ENCODE measurements at regions not wholly inside any gene's neighbourhood (a gene's known extent, or its start where the extent isn't known, plus 50 kb on each side); places are given as distances from the start of the nearest gene placed in this dataset.
"Not testable (repeated sequence)": the region's sequence is repeated elsewhere in the genome, so short reads cannot be mapped to it uniquely, and the experiment has no call there.

- Histone ChIP-seq H3K27ac (ENCODE audit: low read length) (no peak overlapping the region), H3K27me3 (ENCODE audit: control insufficient read depth, insufficient read depth, low read length) (no peaks in the 10 kb centered on the region), H3K9me3 (ENCODE audit: control insufficient read depth, low read depth, low read length) (no peaks in the 10 kb centered on the region), H3K4me3 (ENCODE audit: low read length) (no peak overlapping the region), H3K9ac (ENCODE audit: low read length) (no peak overlapping the region), H3K4me1 (ENCODE audit: control insufficient read depth, low read depth, low read length) (peaks cover 6% of the 10 kb centered on the region), H3K36me3 (ENCODE audit: control insufficient read depth, low read depth, low read length) (no peaks in the 10 kb centered on the region)
Observed at GRCh38 chr4:95898226-95898625, 58.3 kb downstream of the PDHA2 start.

DNA sequence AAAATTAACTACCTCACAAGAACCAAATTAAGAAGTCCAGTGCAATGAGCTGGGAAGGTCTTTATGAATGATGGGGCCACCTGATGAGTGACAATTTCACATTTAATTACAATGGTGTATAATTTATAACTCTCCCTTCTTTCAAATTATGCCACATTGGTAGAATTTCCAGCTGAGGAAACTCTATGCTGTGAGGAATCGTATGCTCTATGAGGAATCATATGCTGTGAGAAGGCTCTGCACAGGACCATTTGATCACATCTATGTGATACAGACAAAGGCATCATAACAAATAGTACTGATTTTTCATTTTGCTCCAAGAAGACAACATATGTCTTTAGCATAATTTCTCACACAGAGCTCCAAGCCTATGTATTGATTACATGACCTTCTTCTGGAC, 69.3 kb downstream of the PDHA2 start:
- no peaks in the 10 kb centered on the region for H3K9me3 ChIP-seq (ENCODE audit: control insufficient read depth, low read depth, low read length)
- no peak overlapping the region for H3K27ac ChIP-seq (ENCODE audit: low read length)
- no peak overlapping the region for H3K9ac ChIP-seq (ENCODE audit: low read length)
- no peak overlapping the region for H3K4me3 ChIP-seq (ENCODE audit: low read length)
- H3K27me3 ChIP-seq (ENCODE audit: control insufficient read depth, insufficient read depth, low read length): no peaks in the 10 kb centered on the region
- H3K36me3 ChIP-seq (ENCODE audit: control insufficient read depth, low read depth, low read length): no peaks in the 10 kb centered on the region
- H3K4me1 ChIP-seq (ENCODE audit: control insufficient read depth, low read depth, low read length): peaks cover 9% of the 10 kb centered on the region

DNA sequence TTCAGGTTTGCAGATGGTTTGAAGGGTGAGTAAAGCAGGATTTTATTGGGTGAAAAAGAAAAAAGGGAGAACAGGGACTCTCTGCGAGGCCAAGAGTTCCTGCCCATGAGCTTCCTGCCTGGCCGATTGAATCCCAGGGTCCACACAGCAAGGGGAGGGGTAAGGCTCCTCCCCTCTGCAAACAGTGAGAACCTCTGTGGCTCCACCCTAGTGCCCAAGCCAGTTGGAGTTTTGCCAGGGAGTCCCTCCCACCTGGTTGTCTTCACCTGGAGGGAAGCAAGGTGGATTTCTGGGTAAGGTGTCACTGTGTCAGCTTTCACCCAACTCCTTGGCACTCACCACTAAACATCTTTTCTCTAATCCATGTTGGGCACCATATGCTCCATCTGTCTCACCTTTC, 70.9 kb downstream of the PDHA2 start:
- Histone ChIP-seq H3K27me3 (ENCODE audit: control insufficient read depth, insufficient read depth, low read length) (no peaks in the 10 kb centered on the region), H3K9me3 (ENCODE audit: control insufficient read depth, low read depth, low read length) (no peaks in the 10 kb centered on the region), H3K9ac (ENCODE audit: low read length) (no peak overlapping the region), H3K4me1 (ENCODE audit: control insufficient read depth, low read depth, low read length) (peaks cover 9% of the 10 kb centered on the region), H3K36me3 (ENCODE audit: control insufficient read depth, low read depth, low read length) (no peaks in the 10 kb centered on the region), H3K27ac (ENCODE audit: low read length) (no peak overlapping the region), H3K4me3 (ENCODE audit: low read length) (no peak overlapping the region)

DNA sequence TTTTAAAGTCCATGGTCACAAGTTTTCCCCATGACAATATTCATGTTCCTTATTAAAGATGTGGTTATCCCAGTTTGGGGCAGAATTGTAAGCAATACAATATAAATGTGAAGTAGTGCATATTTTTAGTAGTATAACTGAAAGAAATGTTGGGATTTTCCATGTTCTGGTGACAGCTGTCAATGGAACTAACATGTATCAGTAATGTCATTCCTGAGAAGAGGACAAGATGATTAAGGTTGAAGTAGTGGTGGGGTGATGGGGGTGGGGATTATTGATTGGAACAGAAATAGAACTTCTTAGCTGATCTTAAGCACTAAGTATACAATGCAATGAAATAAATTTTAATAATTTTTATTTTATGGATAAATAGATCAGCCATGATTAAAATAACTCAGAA, 81.6 kb downstream of the PDHA2 start:
- H3K9ac ChIP-seq (ENCODE audit: low read length): no peak overlapping the region
- H3K4me1 ChIP-seq (ENCODE audit: control insufficient read depth, low read depth, low read length): no peaks in the 10 kb centered on the region
- no peak overlapping the region for H3K4me3 ChIP-seq (ENCODE audit: low read length)
- H3K9me3 ChIP-seq (ENCODE audit: control insufficient read depth, low read depth, low read length): peaks cover 6% of the 10 kb centered on the region
- no peaks in the 10 kb centered on the region for H3K36me3 ChIP-seq (ENCODE audit: control insufficient read depth, low read depth, low read length)
- H3K27me3 ChIP-seq (ENCODE audit: control insufficient read depth, insufficient read depth, low read length): no peaks in the 10 kb centered on the region
- no peak overlapping the region for H3K27ac ChIP-seq (ENCODE audit: low read length)

DNA sequence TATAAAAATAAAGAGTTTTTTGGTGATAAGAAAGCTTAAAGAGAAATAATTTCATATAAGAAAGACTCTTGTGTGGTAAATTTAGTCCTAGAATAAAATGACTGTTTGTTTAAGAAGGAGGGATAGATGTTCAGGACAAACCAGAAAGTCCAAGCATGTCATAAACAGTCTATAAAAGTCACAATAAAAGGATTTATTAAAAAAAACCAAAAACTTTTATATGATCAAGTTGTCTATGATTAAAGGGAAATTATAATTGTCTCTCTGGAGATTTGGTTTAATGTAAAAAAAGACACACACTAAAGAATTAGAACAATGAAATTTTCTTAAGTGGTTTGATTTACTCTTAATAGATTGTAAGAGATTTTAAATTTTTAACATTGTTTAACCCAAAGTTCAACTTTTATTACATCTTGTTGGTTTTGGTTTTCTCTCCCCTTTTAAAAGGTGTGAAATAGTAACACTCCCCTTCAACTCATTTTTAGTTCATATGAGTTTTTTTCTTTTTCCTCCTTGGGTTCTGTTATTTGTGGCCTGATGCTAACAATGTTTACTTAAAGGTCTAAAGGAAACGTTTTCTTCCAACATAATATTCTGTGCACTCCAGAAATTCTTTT, 89.7 kb downstream of the PDHA2 start:
- no peaks in the 10 kb centered on the region for H3K27me3 ChIP-seq (ENCODE audit: control insufficient read depth, insufficient read depth, low read length)
- H3K4me3 ChIP-seq (ENCODE audit: low read length): no peak overlapping the region
- H3K27ac ChIP-seq (ENCODE audit: low read length): no peak overlapping the region
- no peak overlapping the region for H3K9ac ChIP-seq (ENCODE audit: low read length)
- H3K9me3 ChIP-seq (ENCODE audit: control insufficient read depth, low read depth, low read length): peaks cover 60% of the 10 kb centered on the region
- no peaks in the 10 kb centered on the region for H3K36me3 ChIP-seq (ENCODE audit: control insufficient read depth, low read depth, low read length)
- no peaks in the 10 kb centered on the region for H3K4me1 ChIP-seq (ENCODE audit: control insufficient read depth, low read depth, low read length)

DNA sequence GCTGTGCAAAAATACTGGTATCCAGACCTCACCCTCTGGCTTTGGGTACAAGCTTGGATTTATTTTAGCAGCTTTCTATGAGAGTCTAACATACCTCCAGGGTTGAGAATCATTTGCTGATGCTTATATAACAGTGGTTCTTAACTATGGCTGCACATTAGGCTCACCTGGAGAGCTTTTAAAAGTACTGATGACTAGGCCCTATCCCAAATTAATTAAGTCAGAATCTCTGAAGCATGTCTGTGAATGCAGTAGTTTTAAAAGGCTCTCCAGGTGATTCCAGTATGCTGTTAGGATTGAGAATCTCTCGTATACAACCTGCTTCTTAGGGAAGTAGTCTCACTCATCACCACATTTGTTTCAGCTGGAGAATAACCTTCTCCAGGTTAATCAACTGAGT, 99.2 kb downstream of the PDHA2 start:
- Histone ChIP-seq H3K9me3 (ENCODE audit: control insufficient read depth, low read depth, low read length) (no peaks in the 10 kb centered on the region), H3K36me3 (ENCODE audit: control insufficient read depth, low read depth, low read length) (no peaks in the 10 kb centered on the region), H3K4me3 (ENCODE audit: low read length) (no peak overlapping the region), H3K27me3 (ENCODE audit: control insufficient read depth, insufficient read depth, low read length) (no peaks in the 10 kb centered on the region), H3K27ac (ENCODE audit: low read length) (no peak overlapping the region), H3K4me1 (ENCODE audit: control insufficient read depth, low read depth, low read length) (no peaks in the 10 kb centered on the region), H3K9ac (ENCODE audit: low read length) (no peak overlapping the region)

DNA sequence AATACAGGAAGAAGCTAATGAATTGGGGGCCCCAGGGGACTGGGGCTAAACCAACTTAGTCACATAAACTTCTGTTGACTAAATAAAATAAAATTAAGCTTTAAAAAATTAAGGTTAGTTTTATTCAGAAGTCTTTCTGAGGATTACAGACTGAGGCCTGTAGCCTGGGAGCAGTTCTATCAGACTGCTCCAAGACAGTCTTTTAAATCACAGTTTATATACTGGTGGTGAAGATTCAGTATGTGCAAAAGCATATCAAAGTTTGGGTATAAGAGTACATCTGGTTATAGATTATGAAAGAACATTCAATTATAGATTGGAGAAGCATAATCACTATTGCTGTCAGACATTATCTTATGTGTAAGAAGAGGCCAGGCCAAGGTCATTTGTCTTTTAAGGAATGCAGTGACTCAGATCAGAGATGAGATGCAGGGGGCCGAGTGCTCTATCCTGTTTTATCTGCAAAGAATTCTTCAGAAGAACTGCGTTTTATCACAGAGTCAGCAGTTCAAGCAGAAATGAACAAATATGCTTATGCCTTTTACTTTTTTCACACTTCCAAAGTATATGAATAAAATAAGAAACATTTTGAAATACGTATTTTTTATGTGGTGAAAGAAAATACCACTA, 109.4 kb downstream of the PDHA2 start:
- H3K9me3 ChIP-seq (ENCODE audit: control insufficient read depth, low read depth, low read length): no peaks in the 10 kb centered on the region
- no peaks in the 10 kb centered on the region for H3K4me1 ChIP-seq (ENCODE audit: control insufficient read depth, low read depth, low read length)
- H3K9ac ChIP-seq (ENCODE audit: low read length): no peak overlapping the region
- H3K27ac ChIP-seq (ENCODE audit: low read length): no peak overlapping the region
- no peaks in the 10 kb centered on the region for H3K36me3 ChIP-seq (ENCODE audit: control insufficient read depth, low read depth, low read length)
- no peaks in the 10 kb centered on the region for H3K27me3 ChIP-seq (ENCODE audit: control insufficient read depth, insufficient read depth, low read length)
- H3K4me3 ChIP-seq (ENCODE audit: low read length): no peak overlapping the region

DNA sequence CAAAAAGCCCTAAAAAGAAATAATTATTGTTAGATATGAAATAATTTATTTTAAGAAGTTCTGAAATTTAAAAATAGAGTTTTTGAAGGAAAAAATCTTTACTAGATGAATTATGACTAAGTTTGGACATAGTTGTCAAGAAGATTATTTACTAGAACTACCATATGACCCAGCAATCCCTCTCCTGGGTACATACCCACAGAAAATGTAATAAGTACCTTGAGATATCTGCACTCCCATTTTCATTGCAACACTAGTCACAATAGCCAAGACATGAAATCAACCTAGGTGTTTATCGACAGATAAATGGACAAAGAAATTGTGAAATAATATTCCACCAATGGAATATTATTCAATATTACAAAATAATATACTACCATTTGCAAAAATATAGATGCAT, 109.9 kb downstream of the PDHA2 start:
- Histone ChIP-seq H3K9ac (ENCODE audit: low read length) (no peak overlapping the region), H3K27ac (ENCODE audit: low read length) (no peak overlapping the region), H3K4me3 (ENCODE audit: low read length) (no peak overlapping the region), H3K27me3 (ENCODE audit: control insufficient read depth, insufficient read depth, low read length) (no peaks in the 10 kb centered on the region), H3K4me1 (ENCODE audit: control insufficient read depth, low read depth, low read length) (no peaks in the 10 kb centered on the region), H3K9me3 (ENCODE audit: control insufficient read depth, low read depth, low read length) (no peaks in the 10 kb centered on the region), H3K36me3 (ENCODE audit: control insufficient read depth, low read depth, low read length) (no peaks in the 10 kb centered on the region)

DNA sequence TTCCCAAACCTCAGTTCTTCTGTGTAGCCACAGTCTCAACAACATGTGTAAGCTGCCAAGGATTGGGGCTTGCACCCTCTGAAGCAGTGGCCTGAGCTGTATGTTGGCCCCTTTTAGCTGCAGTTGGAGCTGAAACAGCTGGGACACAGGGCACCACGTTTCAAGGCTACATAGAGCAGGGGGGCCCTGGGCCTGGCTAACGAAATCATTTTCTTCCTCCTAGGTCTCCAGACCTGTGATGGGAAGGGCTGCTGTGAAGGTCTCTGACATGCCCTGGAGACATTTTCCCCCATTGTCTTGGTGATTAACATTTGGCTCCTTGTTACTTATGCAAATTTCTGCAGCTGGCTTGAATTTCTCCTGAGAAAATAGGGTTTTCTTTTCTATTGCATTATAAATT, 112.6 kb downstream of the PDHA2 start:
- H3K36me3 ChIP-seq (ENCODE audit: control insufficient read depth, low read depth, low read length); H3K4me1 ChIP-seq (ENCODE audit: control insufficient read depth, low read depth, low read length); H3K9ac ChIP-seq (ENCODE audit: low read length); H3K4me3 ChIP-seq (ENCODE audit: low read length); H3K27ac ChIP-seq (ENCODE audit: low read length); H3K9me3 ChIP-seq (ENCODE audit: control insufficient read depth, low read depth, low read length); H3K27me3 ChIP-seq (ENCODE audit: control insufficient read depth, insufficient read depth, low read length): not testable (repeated sequence)

GRCh38 chr4:95956094-95956493, 116.2 kb downstream of the PDHA2 start:
- Histone ChIP-seq H3K9me3 (ENCODE audit: control insufficient read depth, low read depth, low read length) (no peaks in the 10 kb centered on the region), H3K9ac (ENCODE audit: low read length) (no peak overlapping the region), H3K4me1 (ENCODE audit: control insufficient read depth, low read depth, low read length) (no peaks in the 10 kb centered on the region)

DNA sequence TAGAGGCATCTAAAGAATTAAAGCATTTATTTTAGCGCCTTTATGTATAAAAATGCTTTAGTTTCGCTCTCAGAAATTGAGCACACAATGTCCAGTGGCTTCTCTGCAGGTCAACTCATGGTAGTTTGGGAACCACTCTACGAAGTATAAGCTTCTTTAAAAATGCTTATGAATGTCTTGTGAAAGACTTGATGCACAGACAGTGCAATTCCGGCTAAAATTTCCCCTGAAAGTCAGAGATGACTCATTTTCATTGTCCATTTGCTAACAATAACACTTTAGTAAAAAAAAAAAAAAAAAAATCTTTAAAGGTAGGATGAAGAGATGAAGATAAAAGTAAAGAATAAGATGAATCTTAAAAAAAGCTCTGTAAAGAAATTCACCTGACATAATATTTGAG, 117.2 kb downstream of the PDHA2 start:
- Histone ChIP-seq H3K27me3 (ENCODE audit: control insufficient read depth, insufficient read depth, low read length) (no peaks in the 10 kb centered on the region), H3K9me3 (ENCODE audit: control insufficient read depth, low read depth, low read length) (no peaks in the 10 kb centered on the region)

More at GRCh38 chr4:95956094-95956493, 116.2 kb downstream of the PDHA2 start:
- Histone ChIP-seq H3K36me3 (ENCODE audit: control insufficient read depth, low read depth, low read length) (no peaks in the 10 kb centered on the region), H3K27ac (ENCODE audit: low read length) (no peak overlapping the region), H3K27me3 (ENCODE audit: control insufficient read depth, insufficient read depth, low read length) (no peaks in the 10 kb centered on the region), H3K4me3 (ENCODE audit: low read length) (no peak overlapping the region)

DNA sequence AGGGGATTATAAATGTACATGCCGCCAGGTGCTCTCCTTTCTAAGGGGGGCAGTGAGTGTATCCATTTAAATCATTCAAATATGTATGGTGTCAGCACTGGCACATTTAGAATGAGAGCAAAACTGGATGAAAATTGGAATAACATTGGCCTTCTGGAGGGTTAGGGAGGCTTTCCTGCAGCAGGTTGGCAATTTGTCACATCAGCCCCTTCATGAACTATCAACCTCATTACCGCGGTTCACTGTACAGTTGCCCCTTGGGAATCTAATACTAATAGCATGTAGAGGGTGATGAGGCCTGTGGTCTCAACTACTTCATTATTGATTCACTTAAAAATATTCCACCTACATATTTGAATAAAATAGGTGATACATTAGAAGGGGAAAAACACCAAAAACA, 117.9 kb downstream of the PDHA2 start:
- Histone ChIP-seq H3K27ac (ENCODE audit: low read length) (no peak overlapping the region), H3K9ac (ENCODE audit: low read length) (no peak overlapping the region), H3K4me3 (ENCODE audit: low read length) (no peak overlapping the region), H3K9me3 (ENCODE audit: control insufficient read depth, low read depth, low read length) (no peaks in the 10 kb centered on the region), H3K4me1 (ENCODE audit: control insufficient read depth, low read depth, low read length) (no peaks in the 10 kb centered on the region), H3K36me3 (ENCODE audit: control insufficient read depth, low read depth, low read length) (no peaks in the 10 kb centered on the region), H3K27me3 (ENCODE audit: control insufficient read depth, insufficient read depth, low read length) (no peaks in the 10 kb centered on the region)

More for the DNA sequence above, 117.2 kb downstream of the PDHA2 start:
- Histone ChIP-seq H3K27ac (ENCODE audit: low read length) (no peak overlapping the region), H3K9ac (ENCODE audit: low read length) (no peak overlapping the region), H3K4me1 (ENCODE audit: control insufficient read depth, low read depth, low read length) (no peaks in the 10 kb centered on the region), H3K4me3 (ENCODE audit: low read length) (no peak overlapping the region), H3K36me3 (ENCODE audit: control insufficient read depth, low read depth, low read length) (no peaks in the 10 kb centered on the region)

Measured in iPS-18a (cell line).